KMS-11 (cell line): ENCODE measurements at regions not wholly inside any gene's neighbourhood (a gene's known extent, or its start where the extent isn't known, plus 50 kb on each side); places are given as distances from the start of the nearest gene placed in this dataset.

ENCODE experiments used
- H2AFZ ChIP-seq: fragments of 200-600 bp; sonication (generic); 2 replicates; pipeline ENCODE4 v1.6.1; 2016; ENCODE audit warnings: antibody characterized with exemption, mixed run types, low read depth
- H3K27ac ChIP-seq: fragments of 200-600 bp; sonication (generic); 2 replicates; pipeline ENCODE4 v1.6.1; 2016; ENCODE audit warnings: mild to moderate bottlenecking, mixed run types
- H3K27me3 ChIP-seq: fragments of 200-600 bp; sonication (generic); 2 replicates; pipeline ENCODE4 v1.6.1; 2017; ENCODE audit warnings: mild to moderate bottlenecking, low read depth, mixed run types, moderate library complexity; ENCODE audit not compliant: insufficient read depth
- H3K36me3 ChIP-seq: fragments of 200-600 bp; sonication (generic); 2 replicates; pipeline ENCODE4 v1.6.1; 2017; ENCODE audit warnings: mild to moderate bottlenecking, mixed run types; ENCODE audit not compliant: insufficient read depth
- H3K4me1 ChIP-seq: fragments of 200-600 bp; sonication (generic); 2 replicates; pipeline ENCODE4 v1.6.1; 2016; ENCODE audit warnings: mild to moderate bottlenecking, low read depth, mixed run types; ENCODE audit not compliant: poor library complexity, severe bottlenecking
- H3K4me2 ChIP-seq: fragments of 200-600 bp; sonication (generic); 2 replicates; pipeline ENCODE4 v1.7.0; 2016; ENCODE audit warnings: mild to moderate bottlenecking, mixed run types
- H3K4me3 ChIP-seq: fragments of 200-600 bp; sonication (generic); IDR thresholded peaks from 2 replicates; pipeline ENCODE4 v1.6.1; 2017; ENCODE audit warnings: low read depth, low read length, mixed read lengths; ENCODE audit not compliant: insufficient read depth
- H3K79me2 ChIP-seq: fragments of 200-600 bp; sonication (generic); 2 replicates; pipeline ENCODE4 v1.6.1; 2016; ENCODE audit warnings: low read depth, mixed run types; ENCODE audit not compliant: insufficient read depth
- H3K9ac ChIP-seq: fragments of 200-600 bp; sonication (generic); 2 replicates; pipeline ENCODE4 v1.6.1; 2016; ENCODE audit warnings: mild to moderate bottlenecking, mixed run types
- H4K20me1 ChIP-seq: fragments of 200-600 bp; sonication (generic); 2 replicates; pipeline ENCODE4 v1.6.1; 2016; ENCODE audit warnings: mild to moderate bottlenecking, mixed run types; ENCODE audit not compliant: insufficient read depth
- CTCF ChIP-seq: fragments of 200-600 bp; sonication (generic); conservative IDR thresholded peaks from 2 replicates; pipeline ENCODE4 v1.6.1; 2017; ENCODE audit warnings: low read depth, mild to moderate bottlenecking, antibody characterized with exemption, low read length, moderate library complexity, mixed read lengths

- Histone ChIP-seq H3K27ac (no peak overlapping the region), H4K20me1 (no peaks in the 10 kb centered on the region), H3K36me3 (no peaks in the 10 kb centered on the region), H3K79me2 (no peaks in the 10 kb centered on the region), H3K4me1 (no peaks in the 10 kb centered on the region), H2AFZ (no peak overlapping the region), H3K4me3 (no peak overlapping the region), H3K27me3 (no peaks in the 10 kb centered on the region), H3K9ac (no peak overlapping the region), H3K4me2 (no peak overlapping the region)
- TF ChIP-seq CTCF: no peak
These were observed 131.5 kb downstream of the SLC38A6 start for GRCh38 chr14:61112506-61112905.

GRCh38 chr14:61111731-61112130 is 130.7 kb downstream of the SLC38A6 start:
- no peak overlapping the region for H2AFZ ChIP-seq
- H3K9ac ChIP-seq: no peak overlapping the region
- H4K20me1 ChIP-seq: no peaks in the 10 kb centered on the region
- no peaks in the 10 kb centered on the region for H3K4me1 ChIP-seq
- H3K36me3 ChIP-seq: no peaks in the 10 kb centered on the region
- no peak overlapping the region for H3K4me2 ChIP-seq
- H3K79me2 ChIP-seq: no peaks in the 10 kb centered on the region
- no peak for TF ChIP-seq CTCF
- no peaks in the 10 kb centered on the region for H3K27me3 ChIP-seq
- H3K27ac ChIP-seq: no peak overlapping the region
- no peak overlapping the region for H3K4me3 ChIP-seq

- H3K4me1 ChIP-seq: no peaks in the 10 kb centered on the region
- no peak overlapping the region for H3K9ac ChIP-seq
- no peak for TF ChIP-seq CTCF
- H3K79me2 ChIP-seq: no peaks in the 10 kb centered on the region
- H4K20me1 ChIP-seq: no peaks in the 10 kb centered on the region
- no peak overlapping the region for H3K27ac ChIP-seq
- H2AFZ ChIP-seq: no peak overlapping the region
- H3K4me3 ChIP-seq: no peak overlapping the region
- no peak overlapping the region for H3K4me2 ChIP-seq
- H3K36me3 ChIP-seq: no peaks in the 10 kb centered on the region
- H3K27me3 ChIP-seq: no peaks in the 10 kb centered on the region
These were observed 130.2 kb downstream of the SLC38A6 start for GRCh38 chr14:61111209-61111665.

GRCh38 chr14:61110316-61111082 is 129.5 kb downstream of the SLC38A6 start:
- Histone ChIP-seq H2AFZ (no peak overlapping the region), H3K4me3 (no peak overlapping the region), H3K36me3 (no peaks in the 10 kb centered on the region), H3K27ac (no peak overlapping the region), H3K79me2 (no peaks in the 10 kb centered on the region), H4K20me1 (no peaks in the 10 kb centered on the region), H3K27me3 (no peaks in the 10 kb centered on the region), H3K4me1 (no peaks in the 10 kb centered on the region), H3K4me2 (no peak overlapping the region), H3K9ac (no peak overlapping the region)
- no peak for TF ChIP-seq CTCF
